Endothelial cell of umbilical vein (primary cell): ENCODE measurements at regions not wholly inside any gene's neighbourhood (a gene's known extent, or its start where the extent isn't known, plus 50 kb on each side); places are given as distances from the start of the nearest gene placed in this dataset.

Experiments used
- BruUV-seq: library from RNA; stranded (reverse); fragments of 400-500 nt; replicated peaks from 2 replicates; lab custom pipeline; 2021; lab: Mats Ljungman, UMichigan
- CTCF ChIA-PET: fragments of 300-600, 350-600 bp; sonication (Branson Sonifier 250); formaldehyde crosslinking; loops from one replicate; lab custom pipeline; 2021; ENCODE audit warnings: antibody characterized with exemption, inconsistent platforms; lab: Charles Lee
- POLR2A ChIA-PET: fragments of 300-600, 350-600 bp; sonication (Branson Sonifier 250); formaldehyde crosslinking; loops from one replicate; lab custom pipeline; 2021; ENCODE audit warnings: antibody characterized with exemption, inconsistent platforms; lab: Charles Lee
- DNase-seq: peaks from one replicate; pipeline ENCODE4 v3.0.0-alpha.2; 2011; ENCODE audit warnings: low read depth, low spot score
- FAIRE-seq: peaks from 2 replicates; lab custom pipeline; 2011; peaks lifted over from hg19 to GRCh38; lab: Jason Lieb, UNC
- H2AFZ ChIP-seq: 2 replicates; pipeline ENCODE4 v1.6.0; 2012; ENCODE audit warnings: low read depth, low read length, control low read depth, inconsistent platforms
- H3K27ac ChIP-seq: 2 replicates; pipeline ENCODE4 v1.5.1; 2011; ENCODE audit warnings: low read depth, mild to moderate bottlenecking, control low read depth, low read length, moderate library complexity; ENCODE audit not compliant: insufficient read depth
- H3K27me3 ChIP-seq, 2 experiments: 2 replicates each; pipeline versions ENCODE4 v1.6.0 to v1.6.1; 2011; ENCODE audit warnings: low read length in 2 of 2, mixed read lengths in 1 of 2; ENCODE audit not compliant: control insufficient read depth in 2 of 2, insufficient read depth in 2 of 2
- H3K36me3 ChIP-seq, 2 experiments: 2 replicates in 1 of 2; 3 replicates in 1 of 2; pipeline ENCODE4 v1.5.1; 2011; ENCODE audit warnings: low read length in 2 of 2, mild to moderate bottlenecking in 1 of 2, moderate library complexity in 1 of 2; ENCODE audit not compliant: control insufficient read depth in 2 of 2, insufficient read depth in 2 of 2; ENCODE audit errors: extremely low read depth in 1 of 2
- H3K4me1 ChIP-seq: 3 replicates; pipeline ENCODE4 v1.5.1; 2011; ENCODE audit warnings: mild to moderate bottlenecking, low read length; ENCODE audit not compliant: control insufficient read depth, insufficient read depth; ENCODE audit errors: extremely low read depth
- H3K4me2 ChIP-seq: 2 replicates; pipeline ENCODE4 v1.6.1; 2011; ENCODE audit warnings: low read length, control low read depth, mixed read lengths; ENCODE audit not compliant: insufficient read depth
- H3K4me3 ChIP-seq, 3 experiments: fragments of 200-600 bp in 1 of 3; sonication (generic), shearing (Covaris generic) in 1 of 3; replicated peaks in 1 of 3; 2 replicates each; pipeline ENCODE4 v1.5.1; 2011 to 2016; ENCODE audit warnings: control low read depth in 3 of 3, low read length in 3 of 3, mild to moderate bottlenecking in 2 of 3, inconsistent platforms in 1 of 3, low read depth in 1 of 3, moderate library complexity in 1 of 3; ENCODE audit not compliant: insufficient read depth in 1 of 3
- H3K79me2 ChIP-seq: 2 replicates; pipeline ENCODE4 v1.6.0; 2012; ENCODE audit warnings: low read length, inconsistent platforms; ENCODE audit not compliant: control insufficient read depth, insufficient read depth
- H3K9ac ChIP-seq: replicated peaks from 2 replicates; pipeline ENCODE3; 2011; ENCODE audit warnings: low read length, control low read depth; ENCODE audit not compliant: insufficient read depth; ENCODE audit errors: extremely low read depth
- H3K9me1 ChIP-seq: replicated peaks from 3 replicates; pipeline ENCODE4 v1.6.0; 2011; ENCODE audit warnings: mild to moderate bottlenecking, low read length; ENCODE audit not compliant: control insufficient read depth, insufficient read depth; ENCODE audit errors: extremely low read depth
- H3K9me3 ChIP-seq: replicated peaks from 2 replicates; pipeline ENCODE4 v1.5.1; 2012; ENCODE audit warnings: low read length, inconsistent platforms; ENCODE audit not compliant: control insufficient read depth, insufficient read depth
- H4K20me1 ChIP-seq: replicated peaks from 2 replicates; pipeline ENCODE3; 2011; ENCODE audit warnings: mild to moderate bottlenecking, low read length; ENCODE audit not compliant: control insufficient read depth, insufficient read depth; ENCODE audit errors: extremely low read depth
- FOS ChIP-seq: IDR thresholded peaks from 2 replicates; pipeline ENCODE4 v1.6.1; 2011; ENCODE audit warnings: mild to moderate bottlenecking, low read length, moderate library complexity, borderline replicate concordance; ENCODE audit not compliant: insufficient read depth
- GATA2 ChIP-seq: IDR thresholded peaks from 2 replicates; pipeline ENCODE4 v1.7.0; 2011; ENCODE audit warnings: low read depth, mild to moderate bottlenecking, moderate library complexity, mixed read lengths, low read length; ENCODE audit not compliant: insufficient read length, insufficient read depth
- JUN ChIP-seq: IDR thresholded peaks from 2 replicates; pipeline ENCODE4 v1.6.1; 2011; ENCODE audit warnings: borderline replicate concordance, low read depth; ENCODE audit not compliant: insufficient read length, insufficient read depth
- POLR2A ChIP-seq: IDR thresholded peaks from 2 replicates; pipeline ENCODE4 v1.6.1; 2012; ENCODE audit warnings: low read depth, mild to moderate bottlenecking, control low read depth, low read length
- dilution Hi-C: fragments of 300-500 bp; cut with MboI; formaldehyde crosslinking; loops from one replicate; pipeline ENCODE4 v1.15.0; 2019; ENCODE audit warnings: low sequenced_read_pairs; ENCODE audit not compliant: extremely low pct_ligation_motif_present
- intact Hi-C: fragments of 100-400 bp; cut with micrococcal nuclease; formaldehyde crosslinking; loops from one replicate; pipeline ENCODE4 v1.10.0; 2022
- TF ChIP-seq, protein P1 (sequence below): IDR thresholded peaks from 2 replicates; pipeline ENCODE4 v1.6.1; 2011; ENCODE audit not compliant: insufficient read depth, insufficient read length

DNA sequence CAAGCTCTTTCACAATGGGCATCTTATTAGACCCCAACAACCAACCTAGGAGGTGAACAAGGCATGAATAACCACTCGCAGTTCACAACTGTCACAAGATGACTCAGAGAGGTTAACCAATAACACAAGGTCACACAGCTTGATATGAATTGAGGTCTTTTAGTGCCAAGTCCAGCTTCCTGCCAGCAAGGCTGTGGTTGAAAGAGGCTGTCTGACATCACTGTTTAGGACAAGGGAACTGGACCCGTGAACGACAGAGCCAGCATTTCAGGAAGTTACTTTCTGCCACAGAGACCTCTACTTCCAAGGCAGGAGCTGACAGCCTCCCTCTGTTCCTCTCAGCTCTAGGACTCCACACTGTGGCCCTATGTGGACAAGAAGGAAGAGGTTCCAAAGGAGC is 53.4 kb upstream of the ALDH1B1 start:
- TF ChIP-seq GATA2 (no peak), POLR2A (no peak), FOS (peak; percentile 27)
- TF ChIP-seq, protein P1, sequence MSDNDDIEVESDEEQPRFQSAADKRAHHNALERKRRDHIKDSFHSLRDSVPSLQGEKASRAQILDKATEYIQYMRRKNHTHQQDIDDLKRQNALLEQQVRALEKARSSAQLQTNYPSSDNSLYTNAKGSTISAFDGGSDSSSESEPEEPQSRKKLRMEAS = no peak
- Histone ChIP-seq H4K20me1 (no peaks in the 10 kb centered on the region), H3K4me3 (no peak overlapping the region), H3K9me3 (no peaks in the 10 kb centered on the region), H2AFZ (no peak overlapping the region), H3K27ac (no peak overlapping the region), H3K27me3 (peaks cover 9 to 32% of the 10 kb centered on the region in 2 experiments), H3K9me1 (no peaks in the 10 kb centered on the region), H3K4me1 (no peaks in the 10 kb centered on the region), H3K79me2 (no peaks in the 10 kb centered on the region), H3K36me3 (no peaks in the 10 kb centered on the region), H3K4me2 (no peak overlapping the region), H3K9ac (no peak overlapping the region)
- intact Hi-C loops (no loop called here), dilution Hi-C loops (no loop called here)
- DNase-seq (no peak), FAIRE-seq (no peak)
- ChIA-PET POLR2A (no interaction called here), CTCF (interaction anchor here (1.0 to 1.2 kb wide), 2 partner anchors 8 to 14 kb away, joined by 3 read pairs; no protein-coding TSS in a partner anchor)
- no TSS peak for BruUV-seq

GRCh38 chr9:38338342-38339018 is 54.0 kb upstream of the ALDH1B1 start:
- no peak overlapping the region for H3K4me3 ChIP-seq
- no peaks in the 10 kb centered on the region for H3K4me1 ChIP-seq
- ChIA-PET POLR2A (no interaction called here), CTCF (interaction anchor here (0.7 to 1.2 kb wide), 3 partner anchors 8 to 15 kb away, joined by 3 to 4 read pairs (median 3); no protein-coding TSS in a partner anchor)
- H3K27me3 ChIP-seq = peaks cover 9 to 37% of the 10 kb centered on the region in 2 experiments
- no peaks in the 10 kb centered on the region for H3K9me1 ChIP-seq
- H3K9ac ChIP-seq = no peak overlapping the region
- H2AFZ ChIP-seq = no peak overlapping the region
- H3K4me2 ChIP-seq = no peak overlapping the region
- BruUV-seq = no TSS peak
- dilution Hi-C loops (no loop called here), intact Hi-C loops (no loop called here)
- H3K79me2 ChIP-seq = no peaks in the 10 kb centered on the region
- TF ChIP-seq, protein P1 = no peak
- TF ChIP-seq JUN = no peak
- no peaks in the 10 kb centered on the region for H3K9me3 ChIP-seq
- H3K27ac ChIP-seq = no peak overlapping the region
- no peak for FAIRE-seq
- no peaks in the 10 kb centered on the region for H4K20me1 ChIP-seq
- no peak for DNase-seq
- no peaks in the 10 kb centered on the region for H3K36me3 ChIP-seq
